MV-4-11 (cell line): ENCODE measurements at regions not wholly inside any gene's neighbourhood (a gene's known extent, or its start where the extent isn't known, plus 50 kb on each side); places are given as distances from the start of the nearest gene placed in this dataset.
"Not testable (repeated sequence)": the region's sequence is repeated elsewhere in the genome, so short reads cannot be mapped to it uniquely, and the experiment has no call there.

ENCODE experiments used
- DNase-seq: peaks from one replicate; lab custom pipeline; 2025; lab: John Stamatoyannopoulos, UW

- no peak for DNase-seq
Measured at GRCh38 chr1:163472651-163473248, 151.0 kb downstream of the NUF2 start.

- no peak for DNase-seq
Measured at GRCh38 chr1:163477276-163477830, 155.6 kb downstream of the NUF2 start.

GRCh38 chr1:163498391-163499330 is 176.9 kb downstream of the NUF2 start:
- not testable (repeated sequence) for DNase-seq

- DNase-seq = no peak
Measured at GRCh38 chr1:163504331-163504978, 182.7 kb downstream of the NUF2 start.

- DNase-seq = no peak
Measured at GRCh38 chr1:163509114-163509513, 187.4 kb downstream of the NUF2 start.

- DNase-seq = no peak
Measured at GRCh38 chr1:163512349-163512989, 190.7 kb downstream of the NUF2 start.

GRCh38 chr1:163523375-163524029 is 201.7 kb downstream of the NUF2 start:
- no peak for DNase-seq

GRCh38 chr1:163528710-163529348 is 207.1 kb downstream of the NUF2 start:
- peak; percentile 40 for DNase-seq

GRCh38 chr1:163531345-163531744 is 209.6 kb downstream of the NUF2 start:
- DNase-seq = no peak

- DNase-seq = no peak
Measured at GRCh38 chr1:163535401-163535800, 213.6 kb downstream of the NUF2 start.

GRCh38 chr1:163535807-163536206 is 214.1 kb downstream of the NUF2 start:
- peak; percentile 52 for DNase-seq

GRCh38 chr1:163537809-163538208 is 216.1 kb downstream of the NUF2 start:
- no peak for DNase-seq

- no peak for DNase-seq
Measured at GRCh38 chr1:163538667-163539066, 216.9 kb downstream of the NUF2 start.

GRCh38 chr1:163540727-163541126 is 219.0 kb downstream of the NUF2 start:
- no peak for DNase-seq

- DNase-seq = peak; percentile 79
Measured at GRCh38 chr1:163544441-163544840, 222.7 kb downstream of the NUF2 start.

- DNase-seq = no peak
Measured at GRCh38 chr1:163558162-163558561, 236.4 kb downstream of the NUF2 start.

- peak; percentile 11 for DNase-seq
Measured at GRCh38 chr1:163561580-163562295, 240.0 kb downstream of the NUF2 start.

- no peak for DNase-seq
Measured at GRCh38 chr1:163562355-163562754, 240.6 kb downstream of the NUF2 start.

GRCh38 chr1:163565166-163565565 is 243.4 kb downstream of the NUF2 start:
- peak; percentile 34 for DNase-seq

- peak; percentile 60 for DNase-seq
Measured at GRCh38 chr1:163570071-163570470, 248.3 kb downstream of the NUF2 start.
